WTC11 (cell line): ENCODE measurements at regions not wholly inside any gene's neighbourhood (a gene's known extent, or its start where the extent isn't known, plus 50 kb on each side); places are given as distances from the start of the nearest gene placed in this dataset.

Experiments
- ATAC-seq: fragments of 200-7000 bp; cut with Tn5 transposase; 2 replicates; pipeline ENCODE4 v1.10.0; 2021; ENCODE audit warnings: mild to moderate bottlenecking, moderate library complexity
- CTCF ChIA-PET: fragments of 300-600 bp; sonication (Branson Sonifier 250); formaldehyde crosslinking; loops from one replicate; lab custom pipeline; 2021; ENCODE audit warnings: antibody characterized with exemption; lab: Charles Lee
- POLR2A ChIA-PET: fragments of 350-600 bp; sonication (Branson Sonifier 250); formaldehyde crosslinking; loops from one replicate; lab custom pipeline; 2021; ENCODE audit warnings: antibody characterized with exemption; lab: Charles Lee
- DNase-seq: peaks from one replicate; pipeline ENCODE4 v3.0.0; 2021; ENCODE audit warnings: low spot score
- H3K27ac Mint-ChIP-seq: 2 replicates; pipeline ENCODE4 v1.8.0; 2021; ENCODE audit warnings: mixed read lengths
- H3K27me3 Mint-ChIP-seq: 2 replicates; pipeline ENCODE4 v1.8.0; 2021; ENCODE audit warnings: low read depth, mild to moderate bottlenecking, moderate library complexity, mixed read lengths
- H3K36me3 Mint-ChIP-seq: 2 replicates; pipeline ENCODE4 v1.8.0; 2021; ENCODE audit warnings: mixed read lengths
- H3K4me1 Mint-ChIP-seq: 2 replicates; pipeline ENCODE4 v1.8.0; 2022; ENCODE audit warnings: mixed read lengths
- H3K4me3 Mint-ChIP-seq: 2 replicates; pipeline ENCODE4 v1.8.0; 2021; ENCODE audit warnings: mild to moderate bottlenecking, moderate library complexity, mixed read lengths
- H3K9me3 Mint-ChIP-seq: 2 replicates; pipeline ENCODE4 v1.8.0; 2021; ENCODE audit warnings: mixed read lengths
- ATF3 ChIP-seq: sonication (generic); formaldehyde crosslinking; conservative IDR thresholded peaks from 2 replicates; pipeline ENCODE4 v1.8.1; 2022; ENCODE audit warnings: mild to moderate bottlenecking, missing genetic modification reagents
- EMX1 ChIP-seq: fragments of 250-450 bp; sonication (Bioruptor Pico); IDR thresholded peaks from 2 replicates; pipeline ENCODE4 v1.8.0; 2021; ENCODE audit warnings: mild to moderate bottlenecking
- ERG ChIP-seq: fragments of 250-450 bp; sonication (Bioruptor Pico); IDR thresholded peaks from 2 replicates; pipeline ENCODE4 v1.8.0; 2021; ENCODE audit warnings: mild to moderate bottlenecking
- KAT7 ChIP-seq: sonication (generic); formaldehyde crosslinking; IDR thresholded peaks from 2 replicates; pipeline ENCODE4 v1.8.1; 2023; ENCODE audit warnings: missing genetic modification reagents, mild to moderate bottlenecking, borderline replicate concordance
- RELA ChIP-seq: sonication (generic); formaldehyde crosslinking; IDR thresholded peaks from 2 replicates; pipeline ENCODE4 v1.8.1; 2022; ENCODE audit warnings: missing genetic modification reagents, mild to moderate bottlenecking, borderline replicate concordance
- SP1 ChIP-seq: sonication (generic); formaldehyde crosslinking; conservative IDR thresholded peaks from 2 replicates; pipeline ENCODE4 v1.8.1; 2022; ENCODE audit warnings: missing genetic modification reagents
- STAT6 ChIP-seq: sonication (generic); formaldehyde crosslinking; conservative IDR thresholded peaks from 2 replicates; pipeline ENCODE4 v1.8.1; 2023; ENCODE audit warnings: mild to moderate bottlenecking, low read depth, missing genetic modification reagents, moderate library complexity
- USF1 ChIP-seq: sonication (generic); formaldehyde crosslinking; IDR thresholded peaks from 2 replicates; pipeline ENCODE4 v1.8.0; 2022; ENCODE audit warnings: mild to moderate bottlenecking, missing genetic modification reagents
- ZNF263 ChIP-seq: sonication (generic); formaldehyde crosslinking; IDR thresholded peaks from 2 replicates; pipeline ENCODE4 v1.8.1; 2022; ENCODE audit warnings: low read depth, mild to moderate bottlenecking, moderate library complexity, missing genetic modification reagents
- ZNF425 ChIP-seq: fragments of 250-450 bp; sonication (Bioruptor Pico); conservative IDR thresholded peaks from 2 replicates; pipeline ENCODE4 v1.9.0; 2021; ENCODE audit warnings: mild to moderate bottlenecking
- TF ChIP-seq, protein P1 (sequence below): sonication (generic); formaldehyde crosslinking; IDR thresholded peaks from 2 replicates; pipeline ENCODE4 v1.8.1; 2023; ENCODE audit warnings: mild to moderate bottlenecking, missing genetic modification reagents
- TF ChIP-seq, protein P2 (sequence below): sonication (generic); formaldehyde crosslinking; IDR thresholded peaks from 2 replicates; pipeline ENCODE4 v1.8.0; 2023; ENCODE audit warnings: missing genetic modification reagents
- TF ChIP-seq, protein P3 (sequence below): fragments of 250-450 bp; sonication (Bioruptor Pico); IDR thresholded peaks from 2 replicates; pipeline ENCODE4 v1.9.0; 2021; ENCODE audit warnings: moderate library complexity, mild to moderate bottlenecking, inconsistent platforms, borderline replicate concordance
- TF ChIP-seq, protein P4 (sequence below): sonication (generic); formaldehyde crosslinking; IDR thresholded peaks from 2 replicates; pipeline ENCODE4 v1.8.0; 2022; ENCODE audit warnings: mild to moderate bottlenecking, missing genetic modification reagents

- Mint-ChIP-seq H3K4me1 (peaks cover 20% of the 10 kb centered on the region), H3K27me3 (no peaks in the 10 kb centered on the region), H3K27ac (no peak overlapping the region), H3K36me3 (no peaks in the 10 kb centered on the region), H3K4me3 (no peak overlapping the region), H3K9me3 (peaks cover 6% of the 10 kb centered on the region; the same call in 1 of the 2 replicates)
- TF ChIP-seq USF1 (CRISPR knock-in tag) (no peak), ZNF425 (CRISPR knock-in tag) (no peak), ATF3 (CRISPR knock-in tag) (no peak), RELA (CRISPR knock-in tag) (no peak)
- TF ChIP-seq, protein P1, sequence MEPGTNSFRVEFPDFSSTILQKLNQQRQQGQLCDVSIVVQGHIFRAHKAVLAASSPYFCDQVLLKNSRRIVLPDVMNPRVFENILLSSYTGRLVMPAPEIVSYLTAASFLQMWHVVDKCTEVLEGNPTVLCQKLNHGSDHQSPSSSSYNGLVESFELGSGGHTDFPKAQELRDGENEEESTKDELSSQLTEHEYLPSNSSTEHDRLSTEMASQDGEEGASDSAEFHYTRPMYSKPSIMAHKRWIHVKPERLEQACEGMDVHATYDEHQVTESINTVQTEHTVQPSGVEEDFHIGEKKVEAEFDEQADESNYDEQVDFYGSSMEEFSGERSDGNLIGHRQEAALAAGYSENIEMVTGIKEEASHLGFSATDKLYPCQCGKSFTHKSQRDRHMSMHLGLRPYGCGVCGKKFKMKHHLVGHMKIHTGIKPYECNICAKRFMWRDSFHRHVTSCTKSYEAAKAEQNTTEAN (CRISPR knock-in tag) = no peak
- ATAC-seq (no peak), DNase-seq (no peak)
- CTCF ChIA-PET = interaction anchor here (1.0 kb wide), 1 partner anchor 20 kb away, joined by 4 read pairs; no protein-coding TSS in a partner anchor
- POLR2A ChIA-PET = no interaction called here
These were observed 694.2 kb upstream of the TENM3 start for GRCh38 chr4:181548873-181549575.

DNA sequence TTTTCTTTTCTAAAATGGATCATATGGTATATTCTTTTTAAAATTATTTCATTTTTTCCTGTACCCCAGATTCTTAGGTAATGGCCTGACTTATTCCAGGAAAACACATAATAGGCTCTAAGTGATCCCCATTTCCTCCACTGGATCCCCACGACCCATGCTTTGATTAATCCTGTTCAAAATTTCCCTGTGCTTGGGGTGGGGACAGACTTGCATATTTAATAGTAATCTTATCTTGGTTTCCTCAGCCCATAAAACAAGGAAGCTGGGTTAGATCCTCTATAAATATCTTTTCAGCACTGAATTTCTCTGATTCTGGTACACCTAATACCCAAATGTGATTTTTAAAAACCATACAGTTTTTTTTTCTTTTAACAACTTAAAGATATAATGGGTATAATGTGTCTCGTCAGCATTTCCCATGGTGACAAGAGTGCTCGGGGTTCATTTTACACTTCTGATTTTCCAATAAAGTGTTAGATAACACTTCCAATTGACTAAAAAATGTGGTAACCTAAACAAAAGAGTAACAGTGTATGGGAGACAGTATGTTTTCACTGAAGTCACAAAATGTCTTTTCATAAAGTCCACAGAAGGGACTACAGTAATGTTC lies 693.5 kb upstream of the TENM3 start:
- CTCF ChIA-PET = interaction anchor here (1.0 kb wide), 1 partner anchor 21 kb away, joined by 4 read pairs; no protein-coding TSS in a partner anchor
- TF ChIP-seq ERG (CRISPR knock-in tag) = no peak
- TF ChIP-seq SP1 (CRISPR knock-in tag) = no peak
- TF ChIP-seq, protein P2, sequence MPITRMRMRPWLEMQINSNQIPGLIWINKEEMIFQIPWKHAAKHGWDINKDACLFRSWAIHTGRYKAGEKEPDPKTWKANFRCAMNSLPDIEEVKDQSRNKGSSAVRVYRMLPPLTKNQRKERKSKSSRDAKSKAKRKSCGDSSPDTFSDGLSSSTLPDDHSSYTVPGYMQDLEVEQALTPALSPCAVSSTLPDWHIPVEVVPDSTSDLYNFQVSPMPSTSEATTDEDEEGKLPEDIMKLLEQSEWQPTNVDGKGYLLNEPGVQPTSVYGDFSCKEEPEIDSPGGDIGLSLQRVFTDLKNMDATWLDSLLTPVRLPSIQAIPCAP (CRISPR knock-in tag) = no peak
- TF ChIP-seq ZNF263 (CRISPR knock-in tag) = no peak
- TF ChIP-seq, protein P3, sequence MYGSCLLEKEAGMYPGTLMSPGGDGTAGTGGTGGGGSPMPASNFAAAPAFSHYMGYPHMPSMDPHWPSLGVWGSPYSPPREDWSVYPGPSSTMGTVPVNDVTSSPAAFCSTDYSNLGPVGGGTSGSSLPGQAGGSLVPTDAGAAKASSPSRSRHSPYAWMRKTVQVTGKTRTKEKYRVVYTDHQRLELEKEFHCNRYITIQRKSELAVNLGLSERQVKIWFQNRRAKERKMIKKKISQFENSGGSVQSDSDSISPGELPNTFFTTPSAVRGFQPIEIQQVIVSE (CRISPR knock-in tag) = no peak
- TF ChIP-seq KAT7 (CRISPR knock-in tag) = no peak
- TF ChIP-seq STAT6 (CRISPR knock-in tag) = no peak
- TF ChIP-seq ATF3 (CRISPR knock-in tag) = no peak
- no peak for TF ChIP-seq USF1 (CRISPR knock-in tag)
- TF ChIP-seq, protein P1 (CRISPR knock-in tag) = no peak
- no peak for TF ChIP-seq EMX1 (CRISPR knock-in tag)
- TF ChIP-seq, protein P4, sequence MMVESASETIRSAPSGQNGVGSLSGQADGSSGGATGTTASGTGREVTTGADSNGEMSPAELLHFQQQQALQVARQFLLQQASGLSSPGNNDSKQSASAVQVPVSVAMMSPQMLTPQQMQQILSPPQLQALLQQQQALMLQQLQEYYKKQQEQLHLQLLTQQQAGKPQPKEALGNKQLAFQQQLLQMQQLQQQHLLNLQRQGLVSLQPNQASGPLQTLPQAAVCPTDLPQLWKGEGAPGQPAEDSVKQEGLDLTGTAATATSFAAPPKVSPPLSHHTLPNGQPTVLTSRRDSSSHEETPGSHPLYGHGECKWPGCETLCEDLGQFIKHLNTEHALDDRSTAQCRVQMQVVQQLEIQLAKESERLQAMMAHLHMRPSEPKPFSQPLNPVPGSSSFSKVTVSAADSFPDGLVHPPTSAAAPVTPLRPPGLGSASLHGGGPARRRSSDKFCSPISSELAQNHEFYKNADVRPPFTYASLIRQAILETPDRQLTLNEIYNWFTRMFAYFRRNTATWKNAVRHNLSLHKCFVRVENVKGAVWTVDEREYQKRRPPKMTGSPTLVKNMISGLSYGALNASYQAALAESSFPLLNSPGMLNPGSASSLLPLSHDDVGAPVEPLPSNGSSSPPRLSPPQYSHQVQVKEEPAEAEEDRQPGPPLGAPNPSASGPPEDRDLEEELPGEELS (CRISPR knock-in tag) = no peak

More for the DNA sequence above, 693.5 kb upstream of the TENM3 start:
- H3K4me3 Mint-ChIP-seq = no peak overlapping the region
- ATAC-seq (no peak), DNase-seq (no peak)
- POLR2A ChIA-PET = no interaction called here
- no peaks in the 10 kb centered on the region for H3K27me3 Mint-ChIP-seq
- peaks cover 6% of the 10 kb centered on the region; the same call in 1 of the 2 replicates for H3K9me3 Mint-ChIP-seq
- H3K4me1 Mint-ChIP-seq = peaks cover 20% of the 10 kb centered on the region
- no peak overlapping the region for H3K27ac Mint-ChIP-seq
- H3K36me3 Mint-ChIP-seq = no peaks in the 10 kb centered on the region
